ENCODE measurements at regions not wholly inside any gene's neighbourhood (a gene's known extent, or its start where the extent isn't known, plus 50 kb on each side); places are given as distances from the start of the nearest gene placed in this dataset.

DNA sequence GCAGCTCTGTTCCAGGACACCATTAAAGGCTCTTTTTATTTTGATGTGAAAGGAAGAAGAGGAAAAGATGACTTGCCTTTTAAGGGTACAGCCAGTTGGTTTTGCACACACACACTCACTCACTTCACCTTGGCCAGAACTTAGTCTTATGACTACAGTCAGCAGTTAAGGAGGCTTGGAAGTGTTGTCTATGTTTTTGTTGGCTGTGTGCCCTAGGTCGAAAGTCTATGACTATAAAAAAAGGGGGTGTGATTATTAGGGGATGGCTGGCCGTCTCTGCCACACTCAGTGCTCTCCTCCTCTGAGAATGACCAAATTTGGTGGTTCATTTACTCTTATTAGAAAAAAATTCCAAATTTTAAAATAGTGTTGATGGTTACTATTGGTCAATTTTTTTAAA is 139.5 kb upstream of the OTX2 start:
- in situ Hi-C loops (cut with MboI; ENCODE audit: low sequenced_read_pairs, unreplicated experiment) = no loop called here
- TF ChIP-seq, protein P1, sequence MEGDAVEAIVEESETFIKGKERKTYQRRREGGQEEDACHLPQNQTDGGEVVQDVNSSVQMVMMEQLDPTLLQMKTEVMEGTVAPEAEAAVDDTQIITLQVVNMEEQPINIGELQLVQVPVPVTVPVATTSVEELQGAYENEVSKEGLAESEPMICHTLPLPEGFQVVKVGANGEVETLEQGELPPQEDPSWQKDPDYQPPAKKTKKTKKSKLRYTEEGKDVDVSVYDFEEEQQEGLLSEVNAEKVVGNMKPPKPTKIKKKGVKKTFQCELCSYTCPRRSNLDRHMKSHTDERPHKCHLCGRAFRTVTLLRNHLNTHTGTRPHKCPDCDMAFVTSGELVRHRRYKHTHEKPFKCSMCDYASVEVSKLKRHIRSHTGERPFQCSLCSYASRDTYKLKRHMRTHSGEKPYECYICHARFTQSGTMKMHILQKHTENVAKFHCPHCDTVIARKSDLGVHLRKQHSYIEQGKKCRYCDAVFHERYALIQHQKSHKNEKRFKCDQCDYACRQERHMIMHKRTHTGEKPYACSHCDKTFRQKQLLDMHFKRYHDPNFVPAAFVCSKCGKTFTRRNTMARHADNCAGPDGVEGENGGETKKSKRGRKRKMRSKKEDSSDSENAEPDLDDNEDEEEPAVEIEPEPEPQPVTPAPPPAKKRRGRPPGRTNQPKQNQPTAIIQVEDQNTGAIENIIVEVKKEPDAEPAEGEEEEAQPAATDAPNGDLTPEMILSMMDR (IDR thresholded peaks at IDR 0.05; ENCODE audit: borderline replicate concordance, control extremely low read depth, extremely low read depth, insufficient read depth, missing control alignments) = no peak
- DNase-seq (ENCODE audit: low spot score) = no peak

DNA sequence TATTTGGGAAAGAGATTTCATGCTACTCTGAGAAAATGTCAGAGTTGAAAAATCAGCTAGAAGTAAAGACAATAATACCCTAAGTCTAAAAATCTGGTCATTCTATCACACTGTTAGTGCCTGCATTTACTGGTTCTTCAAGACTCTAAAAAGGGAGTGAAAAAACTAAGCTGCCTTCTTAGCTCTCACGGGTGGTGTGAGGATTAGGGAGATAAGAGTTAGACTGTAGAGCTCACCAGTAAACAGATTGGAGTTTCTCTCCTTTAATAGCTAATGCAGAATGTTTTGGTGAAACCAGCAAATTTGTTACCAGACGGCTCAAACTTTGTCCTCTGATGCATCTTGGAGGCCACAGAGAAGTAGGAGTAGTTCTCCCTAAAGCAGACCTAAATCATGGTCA is 135.0 kb upstream of the OTX2 start:
- DNase-seq (ENCODE audit: low spot score) = no peak
- in situ Hi-C loops (cut with MboI; ENCODE audit: low sequenced_read_pairs, unreplicated experiment) = no loop called here
- TF ChIP-seq, protein P1 (IDR thresholded peaks at IDR 0.05; ENCODE audit: borderline replicate concordance, control extremely low read depth, extremely low read depth, insufficient read depth, missing control alignments) = no peak

DNA sequence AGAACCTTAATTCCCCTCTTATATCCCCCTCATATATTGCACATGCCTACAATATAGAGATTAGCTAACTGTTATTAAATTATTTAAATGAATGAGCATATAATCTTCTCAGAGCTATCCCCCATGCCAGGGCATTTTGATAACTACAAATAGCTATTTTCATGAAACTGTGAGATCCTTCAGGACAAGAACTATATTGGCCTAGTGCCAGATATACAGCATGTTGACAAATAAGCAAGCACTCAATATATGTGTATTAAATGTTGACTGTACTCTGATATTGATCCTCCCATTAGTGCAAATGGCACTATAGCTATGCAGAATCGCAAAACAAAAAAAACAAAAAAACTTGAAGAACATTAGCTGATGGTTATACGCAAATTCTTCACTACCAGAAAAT is 134.1 kb upstream of the OTX2 start:
- TF ChIP-seq, protein P1 (IDR thresholded peaks at IDR 0.05; ENCODE audit: borderline replicate concordance, control extremely low read depth, extremely low read depth, insufficient read depth, missing control alignments) = no peak
- in situ Hi-C loops (cut with MboI; ENCODE audit: low sequenced_read_pairs, unreplicated experiment) = no loop called here
- DNase-seq (ENCODE audit: low spot score) = no peak

DNA sequence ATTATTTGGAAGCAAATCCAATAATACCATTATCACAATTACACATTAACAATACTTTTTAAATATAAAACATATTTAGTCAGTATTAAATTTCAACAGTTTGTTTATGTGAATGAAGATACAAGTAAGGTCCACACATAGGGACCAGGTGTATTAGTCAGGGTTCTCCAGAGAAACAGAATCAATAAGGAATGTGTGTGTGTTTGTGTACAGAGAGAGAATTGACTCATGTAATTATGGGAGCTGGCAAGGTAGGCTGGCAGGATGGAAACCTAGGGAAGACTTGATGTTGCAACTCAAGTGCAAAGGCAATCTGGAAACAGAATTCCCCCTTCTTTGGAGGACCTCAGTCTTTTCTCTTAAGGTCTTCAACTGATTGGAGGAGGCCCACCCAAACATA is 123.2 kb upstream of the OTX2 start:
- in situ Hi-C loops (cut with MboI; ENCODE audit: low sequenced_read_pairs, unreplicated experiment) = no loop called here
- TF ChIP-seq, protein P1 (IDR thresholded peaks at IDR 0.05; ENCODE audit: borderline replicate concordance, control extremely low read depth, extremely low read depth, insufficient read depth, missing control alignments) = no peak
- no peak for DNase-seq (ENCODE audit: low spot score)

DNA sequence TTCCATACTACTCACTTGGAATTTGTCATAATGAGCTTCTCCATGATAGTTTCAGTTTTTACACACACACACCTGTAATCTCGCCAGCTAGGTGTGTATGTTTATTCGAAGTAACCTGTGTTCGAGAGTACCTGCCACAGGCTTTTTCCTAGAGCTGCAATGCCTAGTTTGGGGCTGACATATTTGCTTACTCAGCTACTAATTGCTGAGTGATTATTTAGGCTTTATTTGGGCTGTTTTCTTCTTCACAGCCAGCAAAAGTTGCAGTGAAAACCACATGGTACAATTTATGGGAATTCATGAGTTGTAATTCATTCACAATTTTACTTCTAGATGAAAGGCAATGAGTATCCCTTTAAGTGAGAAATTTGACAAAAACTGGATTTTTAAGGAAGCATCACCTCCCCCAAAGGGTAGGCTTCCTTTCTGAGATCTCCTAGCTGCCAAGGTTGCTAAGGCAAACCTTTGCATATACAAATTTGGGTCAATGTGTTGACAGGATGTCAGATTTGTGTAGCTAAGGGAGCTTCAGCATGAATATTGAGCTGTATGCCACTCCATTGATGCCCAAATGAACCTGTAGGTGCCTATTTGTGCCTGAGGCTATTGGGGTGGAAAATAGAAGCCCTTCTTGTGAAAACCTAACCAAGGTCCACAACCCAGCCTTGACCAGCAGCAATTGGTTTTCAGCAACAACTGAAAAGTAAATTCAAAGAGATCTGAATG is 108.7 kb upstream of the OTX2 start:
- TF ChIP-seq, protein P1 (IDR thresholded peaks at IDR 0.05; ENCODE audit: borderline replicate concordance, control extremely low read depth, extremely low read depth, insufficient read depth, missing control alignments) = no peak
- DNase-seq (ENCODE audit: low spot score) = no peak
- in situ Hi-C loops (cut with MboI; ENCODE audit: low sequenced_read_pairs, unreplicated experiment) = no loop called here

DNA sequence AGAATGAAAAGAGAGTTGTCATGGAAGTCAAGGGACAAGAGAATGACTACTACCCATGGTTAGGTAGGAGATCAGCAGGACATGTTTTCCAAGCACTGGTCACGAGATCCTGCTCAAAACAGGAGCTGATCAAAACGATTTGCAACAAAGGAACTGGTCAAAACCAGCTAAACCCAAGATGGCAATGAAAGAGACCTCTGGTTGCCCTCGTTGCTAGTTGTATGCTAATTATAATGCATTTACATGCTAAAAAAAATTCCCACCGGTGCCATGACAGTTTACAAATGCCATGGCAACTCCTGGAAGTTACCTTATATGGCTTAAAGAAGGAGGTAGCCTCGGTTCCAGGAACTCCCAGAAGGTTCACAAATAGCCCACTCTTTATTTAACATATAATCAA is 95.0 kb upstream of the OTX2 start:
- TF ChIP-seq, protein P1 (IDR thresholded peaks at IDR 0.05; ENCODE audit: borderline replicate concordance, control extremely low read depth, extremely low read depth, insufficient read depth, missing control alignments) = no peak

More for the DNA sequence above, 95.0 kb upstream of the OTX2 start:
- no peak for DNase-seq (ENCODE audit: low spot score)
- in situ Hi-C loops (cut with MboI; ENCODE audit: low sequenced_read_pairs, unreplicated experiment) = no loop called here
